Progenitor cell of endocrine pancreas (in vitro differentiated cells): ENCODE measurements at regions not wholly inside any gene's neighbourhood (a gene's known extent, or its start where the extent isn't known, plus 50 kb on each side); places are given as distances from the start of the nearest gene placed in this dataset.

Experiments used
- DNase-seq: peaks from one replicate; pipeline ENCODE4 v3.0.0; 2021; ENCODE audit warnings: low spot score; ENCODE audit not compliant: unreplicated experiment
- H3K27ac Mint-ChIP-seq: 2 replicates; pipeline ENCODE4 v1.8.0; 2021; ENCODE audit warnings: mild to moderate bottlenecking, moderate library complexity, mixed read lengths
- H3K27me3 Mint-ChIP-seq: 2 replicates; pipeline ENCODE4 v1.8.0; 2021; ENCODE audit warnings: mixed read lengths
- H3K36me3 Mint-ChIP-seq: 2 replicates; pipeline ENCODE4 v1.8.0; 2022; ENCODE audit warnings: mixed read lengths; ENCODE audit not compliant: insufficient read depth
- H3K4me1 Mint-ChIP-seq: 2 replicates; pipeline ENCODE4 v1.8.0; 2021; ENCODE audit warnings: low read depth, mixed read lengths
- H3K4me3 Mint-ChIP-seq: 2 replicates; pipeline ENCODE4 v1.8.0; 2021; ENCODE audit warnings: low read depth, mild to moderate bottlenecking, moderate library complexity, mixed read lengths
- H3K9me3 Mint-ChIP-seq: 2 replicates; pipeline ENCODE4 v1.8.0; 2021; ENCODE audit warnings: low read depth, mixed read lengths
- TF ChIP-seq, protein P1 (sequence below): fragments of 200-600 bp; sonication (generic); IDR thresholded peaks from one replicate; pipeline ENCODE4 v1.5.0; 2021; ENCODE audit warnings: antibody characterized with exemption, mild to moderate bottlenecking; ENCODE audit not compliant: unreplicated experiment

DNA sequence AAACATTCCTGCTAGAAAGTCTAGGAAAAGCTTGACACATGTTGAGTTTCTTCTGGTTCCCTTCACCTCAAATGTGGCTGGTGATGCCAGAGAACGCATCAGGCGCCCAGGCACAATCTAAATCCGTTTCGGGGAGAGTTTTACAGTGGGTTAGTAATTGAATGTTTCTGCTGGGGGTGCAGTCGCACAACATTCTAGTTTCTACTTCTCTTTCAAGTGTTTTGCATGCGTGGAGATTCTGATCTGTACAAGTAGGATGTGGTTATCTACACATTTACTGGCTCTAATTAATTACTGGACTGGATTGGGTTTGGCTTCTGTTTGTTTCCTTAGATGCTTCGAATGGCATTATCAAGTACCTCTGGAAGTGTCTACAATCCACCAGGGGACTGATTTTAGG lies 173.8 kb downstream of the TMEM26 start:
- Mint-ChIP-seq H3K27ac (no peak overlapping the region), H3K4me3 (no peak overlapping the region), H3K4me1 (no peaks in the 10 kb centered on the region), H3K36me3 (no peaks in the 10 kb centered on the region), H3K9me3 (no peaks in the 10 kb centered on the region), H3K27me3 (peaks cover 2% of the 10 kb centered on the region)
- TF ChIP-seq, protein P1, sequence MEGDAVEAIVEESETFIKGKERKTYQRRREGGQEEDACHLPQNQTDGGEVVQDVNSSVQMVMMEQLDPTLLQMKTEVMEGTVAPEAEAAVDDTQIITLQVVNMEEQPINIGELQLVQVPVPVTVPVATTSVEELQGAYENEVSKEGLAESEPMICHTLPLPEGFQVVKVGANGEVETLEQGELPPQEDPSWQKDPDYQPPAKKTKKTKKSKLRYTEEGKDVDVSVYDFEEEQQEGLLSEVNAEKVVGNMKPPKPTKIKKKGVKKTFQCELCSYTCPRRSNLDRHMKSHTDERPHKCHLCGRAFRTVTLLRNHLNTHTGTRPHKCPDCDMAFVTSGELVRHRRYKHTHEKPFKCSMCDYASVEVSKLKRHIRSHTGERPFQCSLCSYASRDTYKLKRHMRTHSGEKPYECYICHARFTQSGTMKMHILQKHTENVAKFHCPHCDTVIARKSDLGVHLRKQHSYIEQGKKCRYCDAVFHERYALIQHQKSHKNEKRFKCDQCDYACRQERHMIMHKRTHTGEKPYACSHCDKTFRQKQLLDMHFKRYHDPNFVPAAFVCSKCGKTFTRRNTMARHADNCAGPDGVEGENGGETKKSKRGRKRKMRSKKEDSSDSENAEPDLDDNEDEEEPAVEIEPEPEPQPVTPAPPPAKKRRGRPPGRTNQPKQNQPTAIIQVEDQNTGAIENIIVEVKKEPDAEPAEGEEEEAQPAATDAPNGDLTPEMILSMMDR, result no peak
- DNase-seq, result no peak

DNA sequence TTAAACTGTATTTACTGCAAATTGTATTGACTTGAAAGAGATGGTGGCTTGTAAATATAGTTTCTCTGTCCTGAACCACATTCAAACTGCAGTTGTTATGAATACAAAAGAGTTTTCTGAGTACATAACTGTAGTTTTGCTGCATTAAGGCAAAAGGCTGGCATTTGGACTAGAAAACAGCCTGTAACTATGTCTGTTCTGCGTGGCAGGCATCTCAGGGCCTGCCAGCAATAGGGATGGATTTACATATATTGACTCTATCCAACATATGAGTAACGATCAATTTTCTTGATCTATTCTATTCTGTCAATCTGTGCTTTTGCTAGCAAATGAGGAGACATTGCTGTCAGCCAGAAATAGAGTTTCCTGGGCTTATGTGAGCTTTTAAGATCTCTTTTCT lies 174.6 kb downstream of the TMEM26 start:
- Mint-ChIP-seq H3K27ac (no peak overlapping the region), H3K4me1 (peaks cover 2% of the 10 kb centered on the region), H3K4me3 (no peak overlapping the region), H3K9me3 (no peaks in the 10 kb centered on the region), H3K27me3 (peaks cover 2% of the 10 kb centered on the region), H3K36me3 (no peaks in the 10 kb centered on the region)
- no peak for DNase-seq
- TF ChIP-seq, protein P1, result no peak

DNA sequence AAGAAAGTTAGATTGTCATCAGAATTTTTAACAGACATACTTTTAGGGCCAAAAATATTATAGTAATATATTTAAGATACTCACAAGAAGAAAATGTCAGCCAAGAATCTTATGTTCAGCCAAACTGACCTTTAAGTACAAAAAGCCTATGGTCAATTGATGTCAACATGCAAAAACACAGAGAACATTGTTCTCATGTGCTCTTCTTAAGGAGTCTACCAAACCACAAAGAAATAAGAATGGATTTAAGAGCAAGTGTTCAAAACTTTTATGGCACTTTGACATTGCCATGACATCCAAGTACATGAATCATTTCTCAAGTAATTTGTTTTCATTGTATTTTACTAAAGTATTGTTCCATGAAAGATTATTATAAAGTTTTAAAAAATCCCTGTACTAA lies 180.4 kb downstream of the TMEM26 start:
- Mint-ChIP-seq H3K27me3 (no peaks in the 10 kb centered on the region), H3K9me3 (no peaks in the 10 kb centered on the region), H3K27ac (no peak overlapping the region), H3K4me3 (no peak overlapping the region), H3K4me1 (peaks cover 11% of the 10 kb centered on the region), H3K36me3 (no peaks in the 10 kb centered on the region)
- DNase-seq, result no peak
- TF ChIP-seq, protein P1, result no peak

DNA sequence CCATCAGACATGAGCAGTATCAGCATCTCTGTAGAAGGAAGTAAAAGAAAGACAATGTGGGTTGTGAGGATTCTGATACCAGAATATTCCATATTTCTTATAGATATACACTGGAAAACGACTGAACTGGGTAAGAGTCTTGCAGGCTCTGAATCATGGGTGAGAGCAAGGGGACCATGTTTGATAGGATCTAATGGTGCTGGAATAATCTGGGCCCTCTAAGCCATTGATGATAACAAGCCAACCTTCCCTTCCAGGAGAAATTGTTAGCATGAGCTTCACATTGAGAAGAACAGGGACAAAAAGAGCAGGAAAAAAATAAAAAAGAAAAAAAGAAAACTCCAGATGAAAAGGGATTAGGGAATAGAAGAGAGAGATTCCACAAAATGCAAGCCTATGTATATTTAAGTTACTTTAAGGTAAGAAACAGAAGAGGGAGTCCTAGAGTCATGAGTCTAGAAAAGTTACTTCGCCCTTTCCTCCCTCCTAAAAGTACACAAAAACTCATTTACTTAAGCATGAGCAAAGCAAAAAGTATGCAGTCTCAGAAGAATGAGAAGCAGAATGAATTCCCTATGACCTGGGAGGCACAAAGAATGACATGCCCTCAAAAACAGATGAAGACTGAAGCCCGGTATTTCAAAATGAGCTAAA lies 181.9 kb downstream of the TMEM26 start:
- DNase-seq, result no peak

DNA sequence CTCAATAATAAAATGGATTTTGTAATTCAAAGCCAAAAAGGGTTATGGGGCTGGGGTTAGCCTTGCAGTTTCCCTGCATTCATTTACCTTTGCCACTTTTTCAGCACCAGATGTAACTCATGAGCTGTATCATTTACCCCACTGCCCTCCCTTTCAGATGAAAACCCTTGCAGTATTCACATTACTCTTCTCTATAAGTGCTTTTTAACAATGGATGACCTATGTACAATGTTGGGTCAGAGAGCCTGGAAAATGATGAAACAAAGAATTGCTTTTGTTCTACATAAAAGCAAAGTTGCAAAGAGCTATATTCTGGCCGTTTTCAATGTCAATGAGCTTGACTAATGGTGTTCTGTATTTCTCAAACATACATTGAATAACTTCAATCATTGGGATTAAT lies 189.7 kb downstream of the TMEM26 start:
- Mint-ChIP-seq H3K36me3 (no peaks in the 10 kb centered on the region), H3K27me3 (no peaks in the 10 kb centered on the region), H3K4me1 (no peaks in the 10 kb centered on the region), H3K4me3 (no peak overlapping the region), H3K9me3 (peaks cover 3% of the 10 kb centered on the region), H3K27ac (no peak overlapping the region)
- TF ChIP-seq, protein P1, result no peak
- no peak for DNase-seq

More for the DNA sequence above, 181.9 kb downstream of the TMEM26 start:
- H3K36me3 Mint-ChIP-seq, result no peaks in the 10 kb centered on the region
- H3K4me1 Mint-ChIP-seq, result peaks cover 11% of the 10 kb centered on the region
- no peaks in the 10 kb centered on the region for H3K27me3 Mint-ChIP-seq
- TF ChIP-seq, protein P1, result peak; percentile 21
- peak overlapping the region; percentile 34 for H3K27ac Mint-ChIP-seq
- H3K4me3 Mint-ChIP-seq, result no peak overlapping the region
- H3K9me3 Mint-ChIP-seq, result no peaks in the 10 kb centered on the region
